Neutrophil (primary cell): ENCODE measurements at regions not wholly inside any gene's neighbourhood (a gene's known extent, or its start where the extent isn't known, plus 50 kb on each side); places are given as distances from the start of the nearest gene placed in this dataset.

ENCODE experiments used
- H3K27ac ChIP-seq: fragments of 200-600 bp; sonication (generic); 2 replicates; pipeline ENCODE4 v1.5.1; 2016; ENCODE audit warnings: mild to moderate bottlenecking, moderate library complexity
- H3K27me3 ChIP-seq: fragments of 200-600 bp; sonication (generic); 2 replicates; pipeline ENCODE4 v1.6.0; 2016; ENCODE audit warnings: mild to moderate bottlenecking
- H3K36me3 ChIP-seq: fragments of 200-600 bp; sonication (generic); 2 replicates; pipeline ENCODE4 v1.5.1; 2017
- H3K4me1 ChIP-seq, 2 experiments: fragments of 200-600 bp in 1 of 2; sonication (generic) in 1 of 2; 1 replicate in 1 of 2; 2 replicates in 1 of 2; pipeline versions ENCODE4 v1.5.1 to v1.6.1; 2013 to 2016; ENCODE audit warnings: low read depth in 1 of 2, low read length in 1 of 2, mild to moderate bottlenecking in 1 of 2, moderate library complexity in 1 of 2; ENCODE audit not compliant: control insufficient read depth in 1 of 2, insufficient read depth in 1 of 2
- H3K4me3 ChIP-seq, 2 experiments: fragments of 200-600 bp in 1 of 2; sonication (generic) in 1 of 2; 1 replicate in 1 of 2; 2 replicates in 1 of 2; pipeline ENCODE4 v1.5.1; 2013 to 2016; ENCODE audit warnings: low read depth in 1 of 2, low read length in 1 of 2, mild to moderate bottlenecking in 1 of 2, moderate library complexity in 1 of 2
- H3K9me3 ChIP-seq: fragments of 200-600 bp; sonication (generic); 2 replicates; pipeline ENCODE4 v1.5.1; 2016
- TF ChIP-seq, protein P1 (sequence below): fragments of 200-600 bp; sonication (generic); IDR thresholded peaks from 2 replicates; pipeline ENCODE4 v1.5.1; 2016; ENCODE audit warnings: antibody characterized with exemption

DNA sequence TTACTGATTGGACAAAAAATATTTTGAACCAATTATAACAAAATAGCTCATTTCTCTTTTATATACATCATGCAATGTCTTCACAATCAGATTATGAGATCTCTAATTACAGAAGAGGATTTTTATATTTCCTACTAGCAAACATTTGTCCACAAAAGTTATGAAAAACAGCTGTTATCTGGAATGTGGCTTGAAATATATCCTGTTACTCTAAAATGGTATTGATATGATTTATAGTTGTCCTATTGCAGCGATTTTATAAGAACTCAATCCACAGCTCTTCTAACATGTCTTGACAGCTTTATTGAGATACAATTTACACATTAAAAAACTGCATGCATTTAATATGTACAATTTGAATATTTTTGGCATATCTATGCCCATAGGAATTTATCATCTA lies 779.9 kb upstream of the ACO1 start:
- no peak overlapping the region for H3K27ac ChIP-seq
- no peaks in the 10 kb centered on the region for H3K4me1 ChIP-seq
- H3K27me3 ChIP-seq: no peaks in the 10 kb centered on the region
- H3K9me3 ChIP-seq: no peaks in the 10 kb centered on the region
- TF ChIP-seq, protein P1, sequence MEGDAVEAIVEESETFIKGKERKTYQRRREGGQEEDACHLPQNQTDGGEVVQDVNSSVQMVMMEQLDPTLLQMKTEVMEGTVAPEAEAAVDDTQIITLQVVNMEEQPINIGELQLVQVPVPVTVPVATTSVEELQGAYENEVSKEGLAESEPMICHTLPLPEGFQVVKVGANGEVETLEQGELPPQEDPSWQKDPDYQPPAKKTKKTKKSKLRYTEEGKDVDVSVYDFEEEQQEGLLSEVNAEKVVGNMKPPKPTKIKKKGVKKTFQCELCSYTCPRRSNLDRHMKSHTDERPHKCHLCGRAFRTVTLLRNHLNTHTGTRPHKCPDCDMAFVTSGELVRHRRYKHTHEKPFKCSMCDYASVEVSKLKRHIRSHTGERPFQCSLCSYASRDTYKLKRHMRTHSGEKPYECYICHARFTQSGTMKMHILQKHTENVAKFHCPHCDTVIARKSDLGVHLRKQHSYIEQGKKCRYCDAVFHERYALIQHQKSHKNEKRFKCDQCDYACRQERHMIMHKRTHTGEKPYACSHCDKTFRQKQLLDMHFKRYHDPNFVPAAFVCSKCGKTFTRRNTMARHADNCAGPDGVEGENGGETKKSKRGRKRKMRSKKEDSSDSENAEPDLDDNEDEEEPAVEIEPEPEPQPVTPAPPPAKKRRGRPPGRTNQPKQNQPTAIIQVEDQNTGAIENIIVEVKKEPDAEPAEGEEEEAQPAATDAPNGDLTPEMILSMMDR: no peak
- no peaks in the 10 kb centered on the region for H3K36me3 ChIP-seq
- H3K4me3 ChIP-seq: no peak overlapping the region

DNA sequence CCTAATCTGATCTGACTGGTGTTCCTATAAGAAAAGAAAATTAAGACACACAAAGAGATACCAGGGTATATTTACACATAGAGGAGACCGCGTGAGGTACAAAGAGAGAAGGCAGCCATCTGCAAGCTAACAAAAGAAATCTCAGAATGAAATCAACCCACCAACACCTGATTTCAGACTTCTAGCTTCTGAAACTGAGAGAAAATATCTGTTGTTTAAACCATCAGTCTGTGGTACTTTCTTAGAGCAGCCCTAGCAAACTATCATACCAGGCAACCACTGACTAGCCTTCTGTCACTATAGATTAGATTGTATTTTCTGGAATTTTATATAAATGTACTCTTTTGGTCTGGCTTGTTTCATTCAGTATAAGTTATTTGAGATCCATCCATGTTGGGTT lies 779.3 kb upstream of the ACO1 start:
- Histone ChIP-seq H3K27me3 (no peaks in the 10 kb centered on the region), H3K9me3 (no peaks in the 10 kb centered on the region), H3K4me1 (no peaks in the 10 kb centered on the region), H3K27ac (no peak overlapping the region), H3K4me3 (no peak overlapping the region), H3K36me3 (no peaks in the 10 kb centered on the region)
- TF ChIP-seq, protein P1: no peak

DNA sequence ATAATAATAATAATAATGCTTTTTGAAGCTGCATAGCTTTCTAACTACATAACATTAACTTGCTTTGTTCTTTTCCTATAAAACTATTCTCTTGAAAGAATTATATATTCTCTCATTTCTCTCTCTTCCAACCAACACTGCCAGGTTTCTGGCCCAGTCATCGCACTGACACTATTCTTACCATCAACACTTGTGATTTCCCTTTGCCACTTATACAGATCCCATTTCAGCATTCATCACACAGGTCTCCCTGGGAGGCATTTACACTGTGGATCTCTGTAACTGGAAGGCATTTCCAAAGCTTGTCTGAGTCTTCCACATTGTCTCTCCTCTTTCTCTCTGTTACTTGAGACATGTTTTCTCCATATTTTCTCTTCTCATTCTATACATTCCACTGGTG lies 777.8 kb upstream of the ACO1 start:
- Histone ChIP-seq H3K4me3 (no peak overlapping the region), H3K27me3 (no peaks in the 10 kb centered on the region), H3K9me3 (no peaks in the 10 kb centered on the region), H3K36me3 (no peaks in the 10 kb centered on the region), H3K27ac (no peak overlapping the region), H3K4me1 (no peaks in the 10 kb centered on the region)
- TF ChIP-seq, protein P1: no peak

DNA sequence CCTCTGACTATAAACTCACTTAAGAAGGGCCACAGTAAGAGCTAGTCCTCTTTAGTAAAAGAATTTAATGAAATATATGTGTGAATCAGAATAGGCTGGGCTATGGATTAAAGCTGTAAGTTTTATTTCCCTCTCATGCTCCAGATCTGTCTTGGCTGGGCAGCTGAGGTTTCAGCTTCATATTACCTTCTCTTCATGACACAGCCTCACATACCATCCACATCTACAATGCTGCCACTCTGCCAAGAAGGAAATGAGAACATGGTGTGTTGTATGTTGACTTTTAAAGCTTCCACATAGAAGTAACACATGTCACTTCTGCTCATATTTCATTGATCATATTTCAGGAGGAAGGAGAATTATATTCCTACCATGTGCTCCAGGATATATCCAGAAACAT lies 776.0 kb upstream of the ACO1 start:
- TF ChIP-seq, protein P1: no peak
- Histone ChIP-seq H3K27ac (no peak overlapping the region), H3K4me3 (no peak overlapping the region), H3K36me3 (no peaks in the 10 kb centered on the region), H3K4me1 (no peaks in the 10 kb centered on the region), H3K9me3 (no peaks in the 10 kb centered on the region), H3K27me3 (no peaks in the 10 kb centered on the region)

DNA sequence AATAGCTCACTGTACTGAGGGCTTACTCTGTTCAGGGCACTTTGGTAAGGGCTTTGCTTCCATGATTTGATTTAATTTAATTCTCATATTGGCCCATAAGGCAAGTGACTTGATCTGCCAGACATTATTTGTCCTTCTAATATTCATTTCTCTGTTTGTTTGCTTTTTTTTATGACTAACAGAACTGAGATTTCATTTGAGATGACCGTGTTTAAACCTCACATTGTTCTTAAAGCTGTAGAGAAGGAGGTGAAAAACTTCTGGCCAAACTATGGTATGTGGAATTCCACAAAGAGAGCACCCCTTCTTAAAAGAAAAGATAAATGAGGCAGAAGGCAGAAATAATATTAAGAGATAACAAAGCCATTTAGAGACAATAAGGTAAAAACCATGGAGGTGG lies 775.6 kb upstream of the ACO1 start:
- Histone ChIP-seq H3K36me3 (no peaks in the 10 kb centered on the region), H3K4me1 (no peaks in the 10 kb centered on the region), H3K27me3 (no peaks in the 10 kb centered on the region), H3K9me3 (no peaks in the 10 kb centered on the region), H3K4me3 (no peak overlapping the region), H3K27ac (no peak overlapping the region)
- TF ChIP-seq, protein P1: no peak
